Liver (tissue), 8 donors: ENCODE measurements at regions not wholly inside any gene's neighbourhood (a gene's known extent, or its start where the extent isn't known, plus 50 kb on each side); places are given as distances from the start of the nearest gene placed in this dataset.

Experiments used
- DNase-seq: peaks from one replicate; pipeline ENCODE4 v3.0.0-alpha.2; 2017; ENCODE audit warnings: low spot score
- H3K27ac ChIP-seq, 2 donors: one replicate each; pipeline ENCODE4 v1.7.0; 2013; ENCODE audit warnings: inconsistent platforms in 2 of 2, low read length in 2 of 2, control low read depth in 1 of 2, low read depth in 1 of 2, mild to moderate bottlenecking in 1 of 2
- H3K27me3 ChIP-seq, 4 donors: one replicate each; pipeline versions ENCODE4 v1.6.1 to v1.7.0; 2013; ENCODE audit warnings: low read length in 3 of 4, inconsistent platforms in 1 of 4, mild to moderate bottlenecking in 1 of 4, moderate library complexity in 1 of 4; ENCODE audit not compliant: control insufficient read depth in 4 of 4, insufficient read depth in 4 of 4
- H3K36me3 ChIP-seq, 4 donors: one replicate each; pipeline versions ENCODE4 v1.6.1 to v1.7.0; 2013; ENCODE audit warnings: low read length in 3 of 4, mild to moderate bottlenecking in 3 of 4, low read depth in 1 of 4, moderate library complexity in 1 of 4; ENCODE audit not compliant: control insufficient read depth in 4 of 4, insufficient read depth in 3 of 4
- H3K4me1 ChIP-seq, 4 donors: one replicate each; pipeline versions ENCODE4 v1.6.1 to v1.7.0; 2013; ENCODE audit warnings: low read length in 3 of 4, mild to moderate bottlenecking in 3 of 4, moderate library complexity in 1 of 4; ENCODE audit not compliant: control insufficient read depth in 4 of 4, insufficient read depth in 4 of 4
- H3K4me3 ChIP-seq, 3 donors: one replicate each; pipeline versions ENCODE4 v1.6.1 to v1.7.0; 2013; ENCODE audit warnings: low read length in 3 of 3, control low read depth in 1 of 3, low read depth in 1 of 3, mild to moderate bottlenecking in 1 of 3
- H3K9ac ChIP-seq, 2 donors: one replicate each; pipeline ENCODE4 v1.7.0; 2013; ENCODE audit warnings: low read length in 2 of 2, mild to moderate bottlenecking in 2 of 2, moderate library complexity in 2 of 2, control low read depth in 1 of 2, low read depth in 1 of 2
- H3K9me3 ChIP-seq, 4 donors: one replicate each; pipeline versions ENCODE4 v1.6.1 to v1.7.0; 2013; ENCODE audit warnings: low read length in 3 of 4; ENCODE audit not compliant: control insufficient read depth in 4 of 4
- ATF3 ChIP-seq: IDR thresholded peaks from 2 replicates; pipeline ENCODE4 v1.6.1; 2016; ENCODE audit warnings: antibody characterized with exemption
- EGR1 ChIP-seq, 2 donors: IDR thresholded peaks; 2 replicates each; pipeline ENCODE4 v1.6.1; 2016 to 2018; ENCODE audit warnings: antibody characterized with exemption in 2 of 2, low read depth in 2 of 2
- FOXA1 ChIP-seq: IDR thresholded peaks from 2 replicates; pipeline ENCODE4 v1.6.1; 2016; ENCODE audit warnings: antibody characterized with exemption
- FOXA2 ChIP-seq: IDR thresholded peaks from 2 replicates; pipeline ENCODE4 v1.6.1; 2016; ENCODE audit warnings: antibody characterized with exemption
- GABPA ChIP-seq, 2 donors: IDR thresholded peaks in 1 of 2; conservative IDR thresholded peaks in 1 of 2; 2 replicates each; pipeline ENCODE4 v1.6.1; 2016; ENCODE audit warnings: antibody characterized with exemption in 2 of 2, mild to moderate bottlenecking in 1 of 2, moderate library complexity in 1 of 2
- HNF4A ChIP-seq, 2 donors: conservative IDR thresholded peaks; 2 replicates each; pipeline ENCODE4 v1.6.1; 2016; ENCODE audit warnings: antibody characterized with exemption in 2 of 2, mild to moderate bottlenecking in 2 of 2
- HNF4G ChIP-seq: IDR thresholded peaks from 2 replicates; pipeline ENCODE4 v1.6.1; 2016; ENCODE audit warnings: antibody characterized with exemption
- JUND ChIP-seq, 2 donors: IDR thresholded peaks; 2 replicates each; pipeline ENCODE4 v1.6.1; 2016; ENCODE audit warnings: antibody characterized with exemption in 2 of 2
- MAX ChIP-seq: IDR thresholded peaks from 2 replicates; pipeline ENCODE4 v1.6.1; 2016; ENCODE audit warnings: antibody characterized with exemption
- NR2F2 ChIP-seq: IDR thresholded peaks from 2 replicates; pipeline ENCODE4 v1.6.1; 2016; ENCODE audit warnings: antibody characterized with exemption
- RAD21 ChIP-seq, 2 donors: IDR thresholded peaks; 2 replicates each; pipeline ENCODE4 v1.6.1; 2016; ENCODE audit warnings: antibody characterized with exemption in 2 of 2, mild to moderate bottlenecking in 2 of 2
- REST ChIP-seq: IDR thresholded peaks from 2 replicates; pipeline ENCODE4 v1.6.1; 2016; ENCODE audit warnings: antibody characterized with exemption, mild to moderate bottlenecking
- RXRA ChIP-seq, 2 donors: IDR thresholded peaks; 2 replicates each; pipeline ENCODE4 v1.6.1; 2017 to 2018; ENCODE audit warnings: antibody characterized with exemption in 2 of 2, mild to moderate bottlenecking in 1 of 2
- SP1 ChIP-seq: IDR thresholded peaks from 2 replicates; pipeline ENCODE4 v1.6.1; 2018; ENCODE audit warnings: antibody characterized with exemption, mild to moderate bottlenecking
- TAF1 ChIP-seq: conservative IDR thresholded peaks from 2 replicates; pipeline ENCODE4 v1.6.1; 2016; ENCODE audit warnings: antibody characterized with exemption, mild to moderate bottlenecking
- YY1 ChIP-seq: IDR thresholded peaks from 2 replicates; pipeline ENCODE4 v1.6.1; 2016; ENCODE audit warnings: antibody characterized with exemption, mild to moderate bottlenecking
- WGBS: extraction: QIAGEN DNeasy Blood & Tissue Kit; methylation state at CpG from one replicate; pipeline ENCODE4 v1.1.7; 2013; 5-methylcytosine and 5-hydroxymethylcytosine counted together
- TF ChIP-seq, protein P1 (sequence below): fragments of 150-350 bp; IDR thresholded peaks from 2 replicates; pipeline ENCODE4 v1.5.1; 2017; ENCODE audit warnings: improper control_type of control experiment, low read depth, low read length; ENCODE audit not compliant: missing input control
- TF ChIP-seq, protein P2 (sequence below): IDR thresholded peaks from 2 replicates; pipeline ENCODE4 v1.6.1; 2016; ENCODE audit warnings: antibody characterized with exemption
- donor health status: healthy.
- donor health status: healthy.
- donor health status: healthy.
- donor health status: healthy.
- donor health status: healthy.

- 85% methylated on average over 3 of the region's 3 CpGs for WGBS
These were observed 545.9 kb downstream of the PLPP3 start for GRCh38 chr1:56033321-56034037.

DNA sequence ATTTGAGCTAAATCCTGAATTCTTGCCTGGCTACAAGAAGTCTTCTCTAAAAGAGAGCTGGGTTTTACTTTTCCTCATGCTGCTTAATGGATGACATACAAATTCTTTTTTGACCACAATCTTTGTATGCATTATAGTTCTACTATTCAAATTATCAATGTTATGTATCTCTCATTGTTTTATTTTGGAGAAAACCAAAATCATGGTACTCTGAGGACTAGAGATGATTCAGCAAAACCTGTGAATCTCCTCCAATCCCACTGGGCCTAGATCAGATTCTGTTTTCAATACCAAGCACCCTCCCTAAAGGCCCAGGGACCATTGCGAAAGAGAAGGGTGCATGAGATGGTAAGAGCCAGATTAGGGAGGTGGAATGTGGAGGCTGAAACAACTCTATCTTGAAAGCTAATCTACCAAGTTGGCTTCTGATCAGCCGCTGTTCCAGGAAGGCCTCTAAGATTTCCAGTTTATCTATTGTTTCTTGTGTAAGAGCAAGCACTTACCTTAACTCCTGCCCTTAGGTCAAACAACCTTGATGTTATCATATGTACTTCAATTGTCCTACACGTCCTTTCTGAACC lies 547.2 kb downstream of the PLPP3 start:
- H3K4me3 ChIP-seq, result no peak overlapping the region
- no peak for DNase-seq
- no peaks in the 10 kb centered on the region for H3K36me3 ChIP-seq
- WGBS, result 87% methylated on average over 3 of the region's 3 CpGs
- H3K27ac ChIP-seq, result no peak overlapping the region
- TF ChIP-seq EGR1 (IDR thresholded peaks at IDR 0.05; ENCODE audit: low read depth in 2 of 2) (no peak), MAX (no peak), JUND (IDR thresholded peaks at IDR 0.05) (no peak), HNF4A (conservative IDR thresholded peaks at IDR 0.05) (no peak), TAF1 (no peak), RAD21 (IDR thresholded peaks at IDR 0.05) (no peak), ATF3 (no peak), SP1 (no peak), HNF4G (no peak), FOXA1 (no peak), GABPA (IDR thresholded peaks at IDR 0.05 in 1 of 2, conservative IDR thresholded peaks at IDR 0.05 in 1 of 2) (no peak), NR2F2 (no peak), REST (no peak), FOXA2 (no peak), YY1 (no peak), RXRA (IDR thresholded peaks at IDR 0.05) (no peak)
- TF ChIP-seq, protein P1, sequence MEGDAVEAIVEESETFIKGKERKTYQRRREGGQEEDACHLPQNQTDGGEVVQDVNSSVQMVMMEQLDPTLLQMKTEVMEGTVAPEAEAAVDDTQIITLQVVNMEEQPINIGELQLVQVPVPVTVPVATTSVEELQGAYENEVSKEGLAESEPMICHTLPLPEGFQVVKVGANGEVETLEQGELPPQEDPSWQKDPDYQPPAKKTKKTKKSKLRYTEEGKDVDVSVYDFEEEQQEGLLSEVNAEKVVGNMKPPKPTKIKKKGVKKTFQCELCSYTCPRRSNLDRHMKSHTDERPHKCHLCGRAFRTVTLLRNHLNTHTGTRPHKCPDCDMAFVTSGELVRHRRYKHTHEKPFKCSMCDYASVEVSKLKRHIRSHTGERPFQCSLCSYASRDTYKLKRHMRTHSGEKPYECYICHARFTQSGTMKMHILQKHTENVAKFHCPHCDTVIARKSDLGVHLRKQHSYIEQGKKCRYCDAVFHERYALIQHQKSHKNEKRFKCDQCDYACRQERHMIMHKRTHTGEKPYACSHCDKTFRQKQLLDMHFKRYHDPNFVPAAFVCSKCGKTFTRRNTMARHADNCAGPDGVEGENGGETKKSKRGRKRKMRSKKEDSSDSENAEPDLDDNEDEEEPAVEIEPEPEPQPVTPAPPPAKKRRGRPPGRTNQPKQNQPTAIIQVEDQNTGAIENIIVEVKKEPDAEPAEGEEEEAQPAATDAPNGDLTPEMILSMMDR, result no peak
- TF ChIP-seq, protein P2, sequence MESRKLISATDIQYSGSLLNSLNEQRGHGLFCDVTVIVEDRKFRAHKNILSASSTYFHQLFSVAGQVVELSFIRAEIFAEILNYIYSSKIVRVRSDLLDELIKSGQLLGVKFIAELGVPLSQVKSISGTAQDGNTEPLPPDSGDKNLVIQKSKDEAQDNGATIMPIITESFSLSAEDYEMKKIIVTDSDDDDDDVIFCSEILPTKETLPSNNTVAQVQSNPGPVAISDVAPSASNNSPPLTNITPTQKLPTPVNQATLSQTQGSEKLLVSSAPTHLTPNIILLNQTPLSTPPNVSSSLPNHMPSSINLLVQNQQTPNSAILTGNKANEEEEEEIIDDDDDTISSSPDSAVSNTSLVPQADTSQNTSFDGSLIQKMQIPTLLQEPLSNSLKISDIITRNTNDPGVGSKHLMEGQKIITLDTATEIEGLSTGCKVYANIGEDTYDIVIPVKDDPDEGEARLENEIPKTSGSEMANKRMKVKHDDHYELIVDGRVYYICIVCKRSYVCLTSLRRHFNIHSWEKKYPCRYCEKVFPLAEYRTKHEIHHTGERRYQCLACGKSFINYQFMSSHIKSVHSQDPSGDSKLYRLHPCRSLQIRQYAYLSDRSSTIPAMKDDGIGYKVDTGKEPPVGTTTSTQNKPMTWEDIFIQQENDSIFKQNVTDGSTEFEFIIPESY, result no peak
- H3K9me3 ChIP-seq, result no peaks in the 10 kb centered on the region
- H3K9ac ChIP-seq, result no peak overlapping the region
- H3K4me1 ChIP-seq, result no peaks in the 10 kb centered on the region
- H3K27me3 ChIP-seq, result no peaks in the 10 kb centered on the region

More at GRCh38 chr1:56033321-56034037, 545.9 kb downstream of the PLPP3 start:
- no peak overlapping the region for H3K9ac ChIP-seq
- TF ChIP-seq JUND (IDR thresholded peaks at IDR 0.05) (no peak), EGR1 (IDR thresholded peaks at IDR 0.05; ENCODE audit: low read depth in 2 of 2) (no peak)
- no peak for DNase-seq
- H3K36me3 ChIP-seq, result no peaks in the 10 kb centered on the region
- no peaks in the 10 kb centered on the region for H3K9me3 ChIP-seq
- no peaks in the 10 kb centered on the region for H3K4me1 ChIP-seq
- no peak overlapping the region for H3K4me3 ChIP-seq
- H3K27me3 ChIP-seq, result no peaks in the 10 kb centered on the region
- H3K27ac ChIP-seq, result no peak overlapping the region
